Mucosa of gallbladder (tissue), 1 donor: ENCODE measurements at regions not wholly inside any gene's neighbourhood (a gene's known extent, or its start where the extent isn't known, plus 50 kb on each side); places are given as distances from the start of the nearest gene placed in this dataset.
A peak's percentile ranks its signal among the peaks of the same experiment; 100 is the strongest.

Experiments
- DNase-seq: peaks from one replicate; pipeline ENCODE4 v3.0.0-alpha.2; 2020; ENCODE audit warnings: low spot score
- donor health status: DM: no; HTN: no; CAD: no.

DNA sequence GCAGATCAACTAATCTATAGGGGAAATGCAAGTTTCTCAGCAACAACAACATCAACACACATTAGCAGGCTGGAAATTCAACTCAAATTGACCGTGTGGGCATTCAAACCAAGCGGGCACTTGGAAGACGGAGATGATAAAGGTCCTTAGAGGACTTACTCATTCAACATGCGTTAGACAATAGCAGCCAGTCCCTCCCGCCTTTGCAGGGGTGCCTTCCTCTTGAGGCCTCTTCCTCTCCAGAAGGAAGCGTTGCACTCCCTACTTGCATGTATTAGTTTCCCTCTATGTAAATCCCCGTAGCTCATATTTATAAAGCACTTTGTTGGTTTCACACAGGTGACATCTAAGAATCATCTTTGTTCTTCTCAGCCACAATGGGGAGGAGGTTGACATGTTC, 300.8 kb upstream of the STXBP5 start:
- no peak for DNase-seq

DNA sequence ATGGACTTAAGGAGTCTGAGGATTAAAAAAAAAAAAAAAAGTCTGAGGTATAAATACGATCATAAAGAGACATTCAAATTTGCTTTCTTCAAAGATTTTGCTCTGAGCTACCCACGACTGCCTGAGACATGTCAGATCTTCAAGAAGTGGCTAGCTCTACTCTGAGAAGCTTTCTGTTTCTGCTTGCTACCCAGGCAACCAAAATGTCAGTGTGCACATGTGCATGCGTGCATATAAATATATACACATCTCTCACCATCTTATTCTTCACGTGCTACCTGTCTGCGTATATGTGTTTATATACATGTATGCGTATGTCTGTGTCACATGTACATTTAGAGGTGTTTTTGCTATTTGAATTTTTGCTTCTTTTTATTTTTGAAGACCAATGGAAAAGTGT, 299.6 kb upstream of the STXBP5 start:
- no peak for DNase-seq

DNA sequence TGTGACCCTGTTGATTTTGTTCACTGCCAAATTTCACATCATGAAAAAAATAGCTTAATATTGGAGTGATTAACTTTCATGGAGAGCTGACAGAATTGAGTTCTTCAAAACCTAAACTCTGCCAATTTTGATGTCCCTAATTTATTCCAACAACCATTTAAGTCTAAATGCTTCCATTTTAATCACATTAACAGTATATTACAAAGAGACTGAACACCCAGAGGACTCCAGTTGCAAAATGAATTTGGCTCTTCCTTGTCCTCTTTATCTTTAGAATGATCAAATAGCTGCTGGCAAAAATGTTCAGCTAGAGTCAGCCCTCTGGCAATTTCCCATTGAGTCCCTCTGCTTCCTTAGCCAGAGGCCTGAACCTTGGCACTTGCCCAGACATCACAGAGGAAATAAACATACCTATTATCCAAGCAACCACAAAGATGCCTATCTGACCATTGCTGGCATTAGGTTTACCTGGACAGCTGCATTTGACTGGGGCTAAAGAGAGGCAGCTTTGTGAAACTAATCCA, 299.0 kb upstream of the STXBP5 start:
- peak; percentile 39 for DNase-seq

DNA sequence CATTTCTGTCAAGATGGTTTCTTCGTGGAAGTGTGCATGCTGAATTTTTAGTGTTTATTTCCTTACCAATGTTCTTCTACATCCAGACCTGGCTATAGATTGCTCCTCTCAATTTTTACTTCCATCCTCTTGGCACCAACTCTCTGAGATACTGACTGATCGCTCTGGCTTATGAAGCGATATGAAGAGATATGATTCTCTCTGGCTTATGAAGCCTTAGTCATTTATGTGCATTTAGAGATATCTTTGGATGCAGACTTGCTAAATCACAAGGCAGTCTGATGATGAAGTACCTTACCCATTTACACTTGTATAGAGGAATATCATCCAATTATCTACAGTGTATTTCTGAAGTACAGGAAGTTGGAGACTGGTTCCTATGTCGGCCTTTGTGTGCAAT, 295.4 kb upstream of the STXBP5 start:
- no peak for DNase-seq

DNA sequence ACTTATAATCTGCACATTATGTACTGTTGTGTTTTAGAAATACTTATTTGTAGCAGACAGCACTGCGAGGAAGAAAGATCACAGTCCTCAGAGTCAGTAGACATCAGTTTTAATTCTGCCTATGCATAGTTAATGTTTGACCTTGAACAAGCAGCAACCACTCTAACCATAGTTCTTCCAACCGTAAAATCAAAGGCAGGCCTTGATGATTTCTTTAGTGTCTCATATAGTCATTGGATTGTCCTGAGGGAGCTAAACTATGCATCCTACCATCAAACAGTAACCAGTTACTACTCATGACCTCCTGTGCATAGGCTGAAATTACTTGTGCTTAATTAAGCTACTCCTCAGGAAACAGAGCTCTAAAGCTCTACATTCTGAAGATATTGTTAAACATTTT, 294.8 kb upstream of the STXBP5 start:
- no peak for DNase-seq

DNA sequence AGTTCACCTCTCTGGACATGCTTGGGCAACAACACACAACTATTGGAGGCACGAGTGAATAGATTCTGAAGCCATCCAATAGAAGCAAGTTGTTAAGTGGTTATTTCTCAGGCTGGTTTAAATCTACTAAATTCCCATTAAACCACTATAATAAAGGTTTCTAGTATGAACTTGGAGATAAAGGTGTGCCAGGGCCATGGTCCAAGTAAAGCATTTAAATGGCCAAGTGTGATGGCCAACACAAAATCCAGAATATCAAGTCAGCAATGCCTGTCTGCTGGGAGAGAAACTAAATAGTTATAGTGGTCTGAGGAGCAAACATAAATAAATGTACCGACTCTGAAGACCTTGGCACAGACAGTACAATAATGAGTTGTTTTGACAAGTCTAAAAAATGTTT, 294.3 kb upstream of the STXBP5 start:
- no peak for DNase-seq

DNA sequence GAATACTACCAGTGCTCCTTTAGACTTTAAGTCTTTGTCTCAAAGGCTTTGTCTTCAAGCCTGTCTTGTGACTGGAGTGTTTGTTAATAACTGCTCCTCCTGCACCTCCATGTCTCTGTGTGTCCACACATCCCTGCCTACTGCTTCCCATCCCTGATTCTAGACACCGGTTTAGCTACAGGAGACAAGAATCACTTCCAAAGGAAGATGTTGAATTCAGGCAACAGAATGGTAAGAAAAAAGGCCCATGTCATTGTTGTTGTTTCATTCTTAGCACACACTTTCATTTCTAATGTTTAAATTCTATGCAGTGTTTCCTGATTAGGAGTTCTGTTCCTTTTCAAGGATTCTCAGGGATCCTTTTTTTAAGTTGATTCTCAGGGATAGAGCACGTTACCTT, 293.6 kb upstream of the STXBP5 start:
- no peak for DNase-seq

DNA sequence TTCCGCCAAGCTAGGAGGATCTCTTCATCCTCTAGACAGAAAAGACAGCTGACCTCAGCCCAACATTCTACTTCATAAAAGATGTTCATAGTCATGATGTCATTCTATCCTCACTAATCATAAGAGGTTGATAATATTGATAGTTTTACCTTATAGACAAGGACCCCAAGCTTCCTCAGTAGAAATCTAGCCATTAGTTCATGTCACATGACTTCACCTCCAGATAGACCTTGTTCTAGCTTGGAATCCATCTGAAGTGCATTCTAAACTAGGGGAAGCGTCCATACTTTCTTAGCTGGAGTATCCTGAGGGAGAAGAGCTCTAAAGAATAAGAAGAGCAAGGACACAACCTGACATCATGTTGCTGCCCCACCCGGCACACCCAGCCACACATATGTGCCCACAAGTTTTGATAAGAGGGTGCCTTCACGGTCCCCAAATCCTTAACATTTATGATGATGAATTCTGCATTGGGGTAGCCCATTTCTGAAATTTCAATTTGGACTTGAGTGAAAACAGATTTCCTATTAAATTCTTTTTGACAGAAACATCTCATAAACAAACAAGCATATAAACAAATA, 292.5 kb upstream of the STXBP5 start:
- no peak for DNase-seq

DNA sequence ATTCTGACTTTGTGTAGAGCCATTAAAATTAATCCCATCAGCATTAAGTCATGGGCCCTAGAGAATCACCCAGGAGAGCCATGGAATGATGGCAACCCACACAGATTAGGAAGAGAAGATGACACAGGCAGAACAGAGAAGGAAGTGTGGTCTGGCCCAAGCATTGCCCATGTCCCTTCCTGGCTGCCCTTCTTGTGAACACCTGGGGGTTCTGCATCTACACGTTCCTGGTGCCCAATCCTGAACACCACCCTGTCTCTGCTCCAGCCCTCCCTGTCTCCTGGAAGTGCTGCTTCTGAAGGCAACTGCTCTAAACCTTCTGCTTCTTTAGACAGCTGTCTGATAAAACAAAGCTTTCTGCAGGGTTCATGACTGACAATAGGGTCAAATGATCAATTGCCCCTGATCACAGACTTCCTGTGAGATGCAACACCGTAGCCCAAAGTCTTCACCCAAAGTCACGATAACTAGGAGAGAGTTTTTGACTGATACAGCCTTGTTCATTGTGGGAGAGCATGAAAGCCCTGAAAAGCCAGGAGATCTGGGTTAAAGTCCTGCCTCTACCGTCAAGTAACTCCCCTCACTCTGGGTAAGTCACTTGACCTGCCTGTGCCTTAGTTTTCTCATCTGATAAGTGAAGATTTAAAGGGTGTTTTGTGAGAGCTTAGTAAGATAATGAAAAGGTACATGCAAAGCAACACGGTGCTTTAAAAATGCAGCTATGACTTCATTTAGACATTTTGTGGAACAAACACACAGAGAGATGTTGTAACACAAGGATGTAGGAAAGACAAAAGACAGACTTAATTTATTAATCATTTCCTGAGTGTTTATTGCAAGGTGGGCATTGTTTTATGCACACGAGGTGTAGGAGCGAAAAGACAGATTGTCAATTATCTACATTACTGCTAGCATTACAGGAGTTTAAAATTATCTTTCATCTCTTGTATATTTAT, 291.2 kb upstream of the STXBP5 start:
- no peak for DNase-seq

DNA sequence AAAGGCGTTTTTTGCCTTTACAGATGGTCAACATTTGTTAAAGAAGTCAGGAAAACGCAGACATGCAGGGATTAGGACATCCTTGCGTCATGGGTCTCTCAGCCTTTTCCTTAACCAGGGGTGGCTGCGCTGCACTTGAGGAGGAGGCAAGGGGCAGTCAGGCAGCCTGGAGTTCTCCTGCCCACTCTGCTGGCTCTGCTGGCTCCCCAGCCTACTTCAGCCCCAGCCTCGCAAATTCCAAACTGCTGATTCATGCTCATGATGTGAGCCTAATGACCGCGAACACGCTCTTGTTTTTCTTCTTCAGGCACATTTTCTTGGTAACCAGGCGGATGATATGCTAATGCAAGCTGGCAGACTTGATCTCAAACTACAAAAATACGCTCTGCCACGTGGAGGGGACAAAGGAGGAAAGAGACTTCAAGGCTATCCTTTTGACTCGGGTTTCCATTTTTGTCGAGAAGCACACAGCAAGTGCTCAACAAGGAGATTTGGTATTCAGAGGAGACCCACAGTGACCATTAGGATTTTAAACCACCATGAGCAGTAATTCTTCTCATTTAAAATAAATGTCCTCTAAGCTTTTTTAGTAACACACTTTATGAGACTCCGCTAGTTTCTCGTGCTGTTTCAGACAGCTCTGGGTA, 290.3 kb upstream of the STXBP5 start:
- DNase-seq, result peak; percentile 83

DNA sequence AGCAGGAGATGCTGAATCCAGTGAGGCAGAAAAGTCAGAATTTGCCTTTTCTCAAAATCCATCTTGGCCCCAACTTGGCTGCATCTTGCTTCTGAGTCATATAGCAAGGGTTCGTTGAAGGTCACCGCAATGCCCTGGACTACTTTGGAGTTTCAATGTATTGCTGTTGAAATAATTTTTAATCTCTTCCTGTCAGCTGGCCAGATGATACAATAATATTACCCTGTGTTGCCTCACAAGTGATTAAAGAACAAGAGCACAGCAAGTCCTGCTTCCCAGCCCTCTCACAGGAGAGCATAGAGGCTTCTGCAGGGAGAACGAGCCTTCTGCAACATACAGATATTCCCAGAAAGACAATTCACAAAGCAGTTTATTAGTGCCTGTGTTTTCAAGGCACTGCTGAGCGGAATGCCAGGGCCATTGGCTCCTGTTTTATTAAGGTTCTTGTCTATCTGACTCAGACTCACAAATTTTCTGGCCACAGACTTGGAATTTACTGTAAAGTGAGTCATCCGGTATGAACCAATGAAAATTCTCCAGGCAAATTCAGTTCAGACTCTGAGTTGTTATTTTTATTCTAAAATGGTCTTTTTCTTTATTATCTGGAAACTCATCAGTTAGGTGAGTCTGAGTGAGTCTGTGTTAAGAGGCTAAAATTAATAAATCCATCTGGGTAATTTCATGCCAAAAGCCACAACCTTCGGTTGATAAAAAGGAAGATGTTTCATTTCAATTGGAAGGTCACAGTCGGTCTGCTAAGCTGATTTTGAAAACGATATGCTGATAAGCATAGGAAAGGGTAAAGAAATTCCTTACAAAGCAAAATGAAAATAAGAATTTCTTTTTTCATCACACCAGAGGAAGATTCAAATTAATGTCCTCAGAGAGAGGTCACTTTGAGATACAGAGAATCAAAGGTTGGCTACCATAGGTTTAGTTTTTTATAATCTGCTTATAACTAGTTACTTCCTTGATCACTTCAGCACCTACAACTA, 289.4 kb upstream of the STXBP5 start:
- peak; percentile 23 for DNase-seq

DNA sequence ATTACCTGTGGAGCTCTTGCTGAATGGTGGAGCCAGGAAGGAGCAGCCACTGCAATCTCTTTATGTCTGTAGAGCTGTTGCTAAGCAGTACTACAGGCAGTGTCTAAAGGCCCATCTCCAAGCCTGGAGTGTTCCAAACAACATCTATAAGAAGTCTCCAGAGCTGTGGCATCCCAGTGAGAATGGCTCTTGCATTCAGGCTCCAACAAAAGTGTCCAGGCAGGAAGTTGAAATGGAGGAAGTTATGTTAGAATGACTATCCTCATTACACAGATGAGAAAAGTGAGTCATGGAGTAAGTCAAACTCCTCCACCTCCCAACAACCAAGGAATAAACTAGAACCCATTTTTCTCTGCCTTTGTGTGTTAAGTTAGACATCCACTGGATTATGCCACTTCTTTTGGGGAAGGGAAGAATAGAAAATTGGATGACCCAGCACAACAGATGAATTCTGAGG, 288.5 kb upstream of the STXBP5 start:
- no peak for DNase-seq

DNA sequence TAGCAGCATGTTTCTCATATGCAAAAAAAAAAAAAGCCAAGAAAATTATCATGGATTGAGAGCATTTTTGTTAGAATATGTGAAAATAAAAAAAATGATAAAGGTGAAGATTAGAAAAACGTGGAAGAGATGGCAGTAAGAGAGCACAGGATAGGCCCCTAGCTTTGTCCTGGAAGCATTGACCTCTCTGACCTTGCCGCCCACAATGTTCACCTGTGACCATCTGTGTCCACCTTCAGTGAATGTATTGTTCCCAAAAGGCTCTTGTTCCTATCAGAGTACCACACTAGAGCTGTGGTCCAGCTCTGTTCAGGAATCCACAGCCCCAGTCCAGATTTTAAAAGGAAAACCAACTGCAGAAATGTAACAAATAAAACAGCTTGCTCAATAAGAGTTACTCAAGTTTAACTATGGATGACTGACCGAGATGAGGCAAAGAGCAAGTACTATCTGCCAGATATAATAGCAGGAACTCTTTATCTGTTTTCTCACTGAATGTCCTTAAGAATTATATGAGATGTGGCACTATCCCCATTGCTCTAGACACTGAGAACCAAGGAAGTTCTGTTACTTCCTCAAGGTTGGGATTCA, 287.7 kb upstream of the STXBP5 start:
- DNase-seq, result no peak

DNA sequence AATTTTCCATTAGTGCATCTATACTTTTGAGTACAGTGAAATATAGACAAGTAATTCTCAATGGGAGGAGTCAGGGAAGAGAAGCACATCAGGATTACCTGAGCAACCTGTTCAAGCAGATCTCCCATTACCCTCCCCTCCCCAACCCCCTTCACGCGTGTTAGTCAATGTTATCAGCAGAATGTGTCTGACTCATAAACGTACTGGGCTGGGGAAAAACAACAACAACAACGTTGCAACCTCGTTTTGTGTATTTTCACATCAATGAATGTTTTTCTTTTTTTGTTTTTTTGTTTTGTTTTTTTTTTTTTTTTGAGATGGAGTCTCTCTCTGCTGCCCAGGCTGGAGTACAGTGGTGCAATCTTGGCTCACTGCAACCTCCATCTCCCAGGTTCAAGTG, 287.0 kb upstream of the STXBP5 start:
- DNase-seq, result no peak

DNA sequence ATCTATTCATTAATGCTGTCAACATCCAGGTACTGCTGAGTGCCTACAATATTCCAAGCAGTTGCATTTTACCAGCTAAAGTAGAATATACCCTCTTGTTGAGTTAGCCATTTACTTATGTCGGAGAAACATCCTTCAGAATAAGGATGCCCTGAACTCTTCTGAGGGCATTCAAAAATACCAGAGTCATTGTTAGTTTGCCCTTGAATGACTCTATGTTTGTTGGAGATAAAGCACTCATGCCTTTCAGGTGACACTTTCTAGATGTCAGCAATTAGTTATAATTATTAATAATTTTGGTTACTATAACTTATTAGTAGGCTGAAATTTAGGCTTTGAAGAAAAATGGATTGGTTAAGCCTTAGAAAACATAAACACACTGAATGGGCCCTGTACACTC, 286.2 kb upstream of the STXBP5 start:
- no peak for DNase-seq

DNA sequence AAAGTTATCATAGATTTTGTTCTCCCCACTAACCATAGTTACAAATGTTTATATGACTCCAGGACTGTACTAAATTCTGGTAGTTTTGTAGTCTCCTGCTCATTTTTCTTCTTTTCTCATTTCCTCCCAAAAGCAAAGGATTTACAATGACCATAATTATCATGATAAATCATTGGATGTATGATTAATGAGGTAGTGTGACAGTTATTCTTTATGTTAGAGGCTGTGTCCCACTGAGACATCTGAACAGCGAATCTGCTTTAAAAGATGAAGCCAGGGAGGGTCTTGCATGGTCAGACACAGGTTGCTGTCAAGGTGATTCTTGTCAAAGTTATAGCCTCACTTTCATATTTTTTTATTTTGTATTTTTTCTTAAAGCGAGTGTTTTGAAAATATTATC, 285.2 kb upstream of the STXBP5 start:
- DNase-seq, result no peak

DNA sequence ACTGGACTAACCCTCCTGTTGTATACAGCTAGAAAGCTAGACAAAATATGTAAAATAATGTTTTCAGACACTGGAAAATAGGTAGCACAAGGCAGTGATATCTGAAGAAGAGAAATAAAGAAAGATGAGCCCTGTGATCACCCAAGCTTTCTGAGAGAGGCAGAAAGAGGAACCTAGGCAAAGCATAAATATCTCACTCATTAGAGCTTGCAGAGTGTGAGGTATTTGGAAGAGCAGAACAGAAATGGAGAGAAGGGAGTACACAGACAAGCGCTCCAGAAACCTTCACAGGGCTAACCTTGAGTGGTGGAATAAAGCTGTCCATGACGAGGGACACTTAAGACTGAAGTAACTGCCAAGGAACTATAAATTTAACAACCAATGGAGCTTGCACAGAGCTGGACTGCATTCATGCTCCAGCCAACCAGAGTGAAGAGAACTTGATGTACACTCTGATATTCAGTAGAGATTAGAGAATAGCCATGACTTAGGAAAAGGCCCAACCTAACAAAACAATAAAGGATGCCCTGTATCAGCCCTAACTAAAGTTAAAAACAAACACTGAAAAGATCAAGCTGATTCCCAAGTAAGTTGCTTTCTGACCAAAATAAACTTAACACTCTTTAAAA, 280.9 kb upstream of the STXBP5 start:
- DNase-seq, result no peak

DNA sequence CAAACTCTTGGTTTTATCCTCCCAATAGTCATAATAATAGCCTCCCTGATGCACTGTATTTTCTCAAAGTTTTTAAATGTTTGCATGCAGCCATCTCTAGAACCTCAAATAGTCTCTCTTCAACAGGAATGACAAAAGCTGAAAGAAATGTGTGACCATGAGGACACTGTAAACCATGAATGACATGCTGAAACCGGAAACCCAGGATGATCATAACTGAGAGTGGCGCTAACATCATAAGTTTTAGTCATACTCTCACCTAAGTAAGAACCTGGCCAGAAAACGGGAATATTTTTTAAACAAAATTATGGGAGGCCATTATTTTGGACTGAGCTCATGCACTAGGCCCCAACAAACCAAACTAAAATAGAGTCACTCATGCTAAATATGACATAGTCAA, 278.4 kb upstream of the STXBP5 start:
- DNase-seq, result no peak

DNA sequence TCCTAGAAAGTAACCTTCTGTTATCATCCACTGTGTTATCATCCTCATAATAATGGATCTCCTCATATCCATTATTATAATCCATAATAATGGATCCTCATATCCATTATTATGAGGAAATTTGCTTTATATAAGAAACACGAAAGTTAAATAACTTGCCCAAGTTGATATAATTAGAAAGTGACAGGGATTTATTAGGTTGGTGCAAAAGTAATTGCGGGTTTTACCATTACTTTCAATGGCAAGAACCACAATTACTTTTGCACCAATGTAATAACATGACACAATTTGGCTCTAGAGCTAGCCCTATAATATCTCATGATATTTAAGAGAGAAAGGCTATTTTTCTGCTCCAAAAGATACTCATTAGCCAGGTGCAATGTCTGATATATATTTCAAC, 275.7 kb upstream of the STXBP5 start:
- DNase-seq, result no peak

DNA sequence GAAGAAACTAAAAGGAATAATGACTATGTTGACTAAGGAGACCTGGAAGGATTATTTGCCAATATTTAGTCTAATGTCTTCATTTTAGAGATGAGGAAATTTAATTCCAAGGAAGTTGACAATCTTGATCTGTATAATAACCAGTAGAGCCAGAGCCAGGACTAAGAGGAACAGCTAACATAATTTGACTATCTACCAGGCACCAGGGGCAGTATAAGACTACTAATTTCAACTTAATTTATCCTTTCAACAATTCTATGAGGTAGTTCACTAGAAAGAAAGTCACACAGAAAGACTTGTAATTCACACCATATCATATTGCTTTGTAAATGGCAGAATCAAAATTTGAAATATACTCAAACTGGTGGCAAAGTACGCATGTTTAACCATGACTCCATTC, 273.0 kb upstream of the STXBP5 start:
- no peak for DNase-seq

DNA sequence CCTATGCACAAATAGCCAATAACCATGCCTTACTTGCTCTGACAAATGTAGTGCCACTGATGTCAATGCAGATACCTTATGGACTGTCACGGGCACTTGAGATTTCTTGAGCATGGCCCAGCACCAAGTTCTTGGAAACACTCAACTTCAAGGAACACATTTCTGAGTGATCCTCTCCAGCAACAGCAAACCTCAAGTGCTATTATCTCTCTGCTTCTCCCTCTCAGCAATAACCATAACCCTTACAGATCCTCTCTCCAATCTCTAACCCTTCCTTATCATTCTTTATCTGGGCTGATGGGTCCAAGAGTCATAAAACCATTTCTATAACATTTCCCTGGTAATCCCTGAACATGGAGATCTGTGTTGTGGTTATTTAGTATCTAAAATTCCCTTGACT, 266.9 kb upstream of the STXBP5 start:
- no peak for DNase-seq
